ENCODE measurements at regions not wholly inside any gene's neighbourhood (a gene's known extent, or its start where the extent isn't known, plus 50 kb on each side); places are given as distances from the start of the nearest gene placed in this dataset.

- TF ChIP-seq ZNF253 (CRISPR knock-in tag; IDR thresholded peaks at IDR 0.05; ENCODE audit: borderline replicate concordance) (no peak), ZZZ3 (CRISPR knock-in tag; IDR thresholded peaks at IDR 0.05; ENCODE audit: borderline replicate concordance) (no peak), POLR2A (IDR thresholded peaks at IDR 0.05; ENCODE audit: insufficient read depth in 1 of 2, low read depth in 2 of 2, low read length in 2 of 2) (no peak), ZNF280D (CRISPR knock-in tag; IDR thresholded peaks at IDR 0.05) (no peak), HNF4A (CRISPR knock-in tag; IDR thresholded peaks at IDR 0.05) (no peak), JUND (CRISPR knock-in tag; IDR thresholded peaks at IDR 0.05) (no peak), JUN (CRISPR knock-in tag; IDR thresholded peaks at IDR 0.05) (no peak), MLXIP (CRISPR knock-in tag; IDR thresholded peaks at IDR 0.05; ENCODE audit: borderline replicate concordance) (no peak), ZNF44 (CRISPR knock-in tag; IDR thresholded peaks at IDR 0.05) (no peak), ZBTB8A (CRISPR knock-in tag; IDR thresholded peaks at IDR 0.05; ENCODE audit: borderline replicate concordance, low read depth) (no peak), ZNF550 (CRISPR knock-in tag; IDR thresholded peaks at IDR 0.05; ENCODE audit: borderline replicate concordance) (no peak)
- TF ChIP-seq, protein P1, sequence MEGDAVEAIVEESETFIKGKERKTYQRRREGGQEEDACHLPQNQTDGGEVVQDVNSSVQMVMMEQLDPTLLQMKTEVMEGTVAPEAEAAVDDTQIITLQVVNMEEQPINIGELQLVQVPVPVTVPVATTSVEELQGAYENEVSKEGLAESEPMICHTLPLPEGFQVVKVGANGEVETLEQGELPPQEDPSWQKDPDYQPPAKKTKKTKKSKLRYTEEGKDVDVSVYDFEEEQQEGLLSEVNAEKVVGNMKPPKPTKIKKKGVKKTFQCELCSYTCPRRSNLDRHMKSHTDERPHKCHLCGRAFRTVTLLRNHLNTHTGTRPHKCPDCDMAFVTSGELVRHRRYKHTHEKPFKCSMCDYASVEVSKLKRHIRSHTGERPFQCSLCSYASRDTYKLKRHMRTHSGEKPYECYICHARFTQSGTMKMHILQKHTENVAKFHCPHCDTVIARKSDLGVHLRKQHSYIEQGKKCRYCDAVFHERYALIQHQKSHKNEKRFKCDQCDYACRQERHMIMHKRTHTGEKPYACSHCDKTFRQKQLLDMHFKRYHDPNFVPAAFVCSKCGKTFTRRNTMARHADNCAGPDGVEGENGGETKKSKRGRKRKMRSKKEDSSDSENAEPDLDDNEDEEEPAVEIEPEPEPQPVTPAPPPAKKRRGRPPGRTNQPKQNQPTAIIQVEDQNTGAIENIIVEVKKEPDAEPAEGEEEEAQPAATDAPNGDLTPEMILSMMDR (CRISPR knock-in tag; IDR thresholded peaks at IDR 0.05) = no peak
These were observed 54.0 kb upstream of the ELK3 start for GRCh38 chr12:96140174-96140573.

Data from HepG2 (cell line).